ENCODE measurements at regions not wholly inside any gene's neighbourhood (a gene's known extent, or its start where the extent isn't known, plus 50 kb on each side); places are given as distances from the start of the nearest gene placed in this dataset.

GRCh38 chr13:22740264-22740663 is 440.5 kb upstream of the SGCG start:
- H2BK12ac ChIP-seq (ENCODE audit: low read depth, low read length): no peak overlapping the region
- H2BK5ac ChIP-seq (ENCODE audit: low read depth, low read length): no peak overlapping the region
- DNase-seq (ENCODE audit: low read depth in 1 of 2, low spot score in 2 of 2) (no peak), FAIRE-seq (no peak)
- H2AK5ac ChIP-seq (ENCODE audit: low read depth, low read length): no peak overlapping the region
- H2AFZ ChIP-seq (ENCODE audit: low read length): no peak overlapping the region
- no peak overlapping the region for H3K56ac ChIP-seq (replicated peaks; ENCODE audit: insufficient read length, low read depth, low read length)
- TF ChIP-seq, protein P1, sequence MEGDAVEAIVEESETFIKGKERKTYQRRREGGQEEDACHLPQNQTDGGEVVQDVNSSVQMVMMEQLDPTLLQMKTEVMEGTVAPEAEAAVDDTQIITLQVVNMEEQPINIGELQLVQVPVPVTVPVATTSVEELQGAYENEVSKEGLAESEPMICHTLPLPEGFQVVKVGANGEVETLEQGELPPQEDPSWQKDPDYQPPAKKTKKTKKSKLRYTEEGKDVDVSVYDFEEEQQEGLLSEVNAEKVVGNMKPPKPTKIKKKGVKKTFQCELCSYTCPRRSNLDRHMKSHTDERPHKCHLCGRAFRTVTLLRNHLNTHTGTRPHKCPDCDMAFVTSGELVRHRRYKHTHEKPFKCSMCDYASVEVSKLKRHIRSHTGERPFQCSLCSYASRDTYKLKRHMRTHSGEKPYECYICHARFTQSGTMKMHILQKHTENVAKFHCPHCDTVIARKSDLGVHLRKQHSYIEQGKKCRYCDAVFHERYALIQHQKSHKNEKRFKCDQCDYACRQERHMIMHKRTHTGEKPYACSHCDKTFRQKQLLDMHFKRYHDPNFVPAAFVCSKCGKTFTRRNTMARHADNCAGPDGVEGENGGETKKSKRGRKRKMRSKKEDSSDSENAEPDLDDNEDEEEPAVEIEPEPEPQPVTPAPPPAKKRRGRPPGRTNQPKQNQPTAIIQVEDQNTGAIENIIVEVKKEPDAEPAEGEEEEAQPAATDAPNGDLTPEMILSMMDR (IDR thresholded peaks at IDR 0.05; ENCODE audit: control extremely low read depth in 1 of 3, insufficient read depth in 1 of 3, low read depth in 1 of 3, low read length in 3 of 3): peak in 2 of 3 experiments; percentile 55 to 57; a peak in 3 of 4 replicates
- TF ChIP-seq NANOG (IDR thresholded peaks at IDR 0.05; ENCODE audit: insufficient read depth, low read depth, low read length, poor library complexity, severe bottlenecking) (no peak), CBX5 (IDR thresholded peaks at IDR 0.05; ENCODE audit: low read depth, low read length) (no peak), POU5F1 (IDR thresholded peaks at IDR 0.05; ENCODE audit: low read depth, low read length) (no peak), RAD21 (IDR thresholded peaks at IDR 0.05 in 1 of 2, conservative IDR thresholded peaks at IDR 0.05 in 1 of 2; ENCODE audit: low read depth in 2 of 2, low read length in 2 of 2) (peak; percentile 84 to 85), PHF8 (conservative IDR thresholded peaks at IDR 0.05; ENCODE audit: low read depth, low read length) (no peak), SAP30 (IDR thresholded peaks at IDR 0.05; ENCODE audit: insufficient read depth, insufficient replicate concordance, low read length) (no peak), CEBPB (IDR thresholded peaks at IDR 0.05; ENCODE audit: low read depth, low read length) (no peak), KDM1A (IDR thresholded peaks at IDR 0.05; ENCODE audit: borderline replicate concordance, low read length) (no peak)
- H3K4ac ChIP-seq (replicated peaks; ENCODE audit: insufficient read length, low read depth, low read length): no peak overlapping the region
- no peaks in the 10 kb centered on the region for H3K23me2 ChIP-seq (ENCODE audit: low read depth, low read length)
- H2BK15ac ChIP-seq (ENCODE audit: low read length): no peak overlapping the region
- no peak overlapping the region for H2BK120ac ChIP-seq (replicated peaks; ENCODE audit: low read depth, low read length)
- no peak overlapping the region for H3K27ac ChIP-seq (ENCODE audit: low read depth, low read length)
- no peak overlapping the region for H3K4me2 ChIP-seq (ENCODE audit: insufficient read depth in 1 of 2, low read depth in 2 of 2, low read length in 2 of 2)
- CTCF ChIA-PET (ENCODE audit: partially characterized antibody): interaction anchor here (0.9 kb wide), 1 partner anchor 188 kb away, joined by 3 read pairs; no protein-coding TSS in a partner anchor
- no peaks in the 10 kb centered on the region for H3K9me3 ChIP-seq (ENCODE audit: insufficient read depth in 2 of 2, low read depth in 1 of 2, low read length in 1 of 2)
- H3K14ac ChIP-seq (ENCODE audit: insufficient read length): no peak overlapping the region
- no peak overlapping the region for H4K91ac ChIP-seq (replicated peaks; ENCODE audit: insufficient read length, low read length)
- no peak overlapping the region for H3K9ac ChIP-seq (replicated peaks in 1 of 4; ENCODE audit: extremely low read depth in 1 of 4, low read depth in 3 of 4, low read length in 3 of 4)
- H3K23ac ChIP-seq (ENCODE audit: insufficient read length): no peak overlapping the region
- no peaks in the 10 kb centered on the region for H3K79me2 ChIP-seq (ENCODE audit: control insufficient read depth in 1 of 2, insufficient read depth in 2 of 2, low read length in 2 of 2)
- 39% methylated on average over 3 of the region's 3 CpGs; no CpG with 5 or more reads in 1 of the 2 experiments for WGBS, 2 experiments (ENCODE audit: extremely low coverage in 1 of 2, insufficient coverage in 1 of 2, insufficient read length in 1 of 2, insufficient replicate concordance in 2 of 2, low coverage in 1 of 2, low lambda C conversion rate in 2 of 2, missing lambda C conversion rate in 1 of 2)
- POLR2A ChIA-PET (ENCODE audit: partially characterized antibody): no interaction called here
- no peak overlapping the region for H3K18ac ChIP-seq (ENCODE audit: extremely low read depth, low read length)
- no peaks in the 10 kb centered on the region for H3K27me3 ChIP-seq (replicated peaks in 1 of 4; ENCODE audit: control insufficient read depth in 3 of 4, extremely low read depth in 1 of 4, insufficient read depth in 3 of 4, low read length in 3 of 4)
- no peaks in the 10 kb centered on the region for H3K36me3 ChIP-seq (ENCODE audit: control insufficient read depth in 2 of 4, insufficient read depth in 4 of 4, low read length in 3 of 4)
- H3K79me1 ChIP-seq (ENCODE audit: low read depth, low read length): no peaks in the 10 kb centered on the region
- no peak overlapping the region for H2BK20ac ChIP-seq (ENCODE audit: low read length)
- no peaks in the 10 kb centered on the region for H4K20me1 ChIP-seq (replicated peaks in 1 of 2; ENCODE audit: control insufficient read depth in 1 of 2, insufficient read depth in 2 of 2, low read length in 2 of 2)
- H4K5ac ChIP-seq (ENCODE audit: insufficient read length, low read depth, low read length): no peak overlapping the region
- H3K4me1 ChIP-seq (replicated peaks in 1 of 4; ENCODE audit: control insufficient read depth in 3 of 4, insufficient read depth in 4 of 4, low read length in 3 of 4): peaks cover 0 to 4% (median 0%) of the 10 kb centered on the region in 4 experiments; a peak in 1 of 7 replicates
- no peak overlapping the region for H4K8ac ChIP-seq (ENCODE audit: extremely low read depth, insufficient read depth, low read length)
- no peak overlapping the region for H3K4me3 ChIP-seq (ENCODE audit: extremely low read depth in 1 of 4, insufficient read depth in 2 of 4, low read depth in 3 of 4, low read length in 4 of 4)
